Activated B cell treated with CpG ODN at 0.5 μM for 24 hours (primary cell): ENCODE measurements at regions not wholly inside any gene's neighbourhood (a gene's known extent, or its start where the extent isn't known, plus 50 kb on each side); places are given as distances from the start of the nearest gene placed in this dataset.

Experiments used
- ATAC-seq: fragments of 200-7000 bp; cut with Tn5 transposase; one replicate; pipeline ENCODE4 v1.10.0; 2021; ENCODE audit warnings: low read depth, mild to moderate bottlenecking, moderate library complexity
- CTCF ChIA-PET: fragments of 350-600 bp; sonication (Branson Sonifier 250); formaldehyde crosslinking; loops from one replicate; lab custom pipeline; 2021; ENCODE audit warnings: antibody characterized with exemption; lab: Charles Lee
- POLR2A ChIA-PET: fragments of 350-600 bp; sonication (Branson Sonifier 250); formaldehyde crosslinking; loops from one replicate; lab custom pipeline; 2021; ENCODE audit warnings: antibody characterized with exemption; lab: Charles Lee
- DNase-seq: peaks from one replicate; pipeline ENCODE4 v3.0.0; 2022
- H3K27ac Mint-ChIP-seq: one replicate; pipeline ENCODE4 v1.8.0; 2020; ENCODE audit warnings: mixed read lengths
- H3K27me3 Mint-ChIP-seq: one replicate; pipeline ENCODE4 v1.8.0; 2021; ENCODE audit warnings: mixed read lengths
- H3K36me3 Mint-ChIP-seq: one replicate; pipeline ENCODE4 v1.8.0; 2021; ENCODE audit warnings: low read depth, mixed read lengths
- H3K4me1 Mint-ChIP-seq: one replicate; pipeline ENCODE4 v1.8.0; 2021; ENCODE audit warnings: mixed read lengths
- H3K4me3 Mint-ChIP-seq: one replicate; pipeline ENCODE4 v1.8.0; 2020; ENCODE audit warnings: mild to moderate bottlenecking, mixed read lengths
- H3K9me3 Mint-ChIP-seq: one replicate; pipeline ENCODE4 v1.8.0; 2020; ENCODE audit warnings: mixed read lengths
- CTCF ChIP-seq: fragments of 200-600 bp; IDR thresholded peaks from one replicate; pipeline ENCODE4 v1.8.0; 2022; ENCODE audit warnings: antibody characterized with exemption, mild to moderate bottlenecking
- intact Hi-C: fragments of 100-400 bp; cut with micrococcal nuclease; formaldehyde crosslinking; loops from one replicate; pipeline ENCODE4 v1.15.1; 2024

- no peak overlapping the region for H3K27ac Mint-ChIP-seq
- no peak for TF ChIP-seq CTCF
- intact Hi-C loops: no loop called here
- H3K9me3 Mint-ChIP-seq: no peaks in the 10 kb centered on the region
- H3K4me3 Mint-ChIP-seq: no peak overlapping the region
- H3K36me3 Mint-ChIP-seq: no peaks in the 10 kb centered on the region
- DNase-seq (no peak), ATAC-seq (no peak)
- H3K27me3 Mint-ChIP-seq: peaks cover 3% of the 10 kb centered on the region
- POLR2A ChIA-PET: no interaction called here
- peaks cover 3% of the 10 kb centered on the region for H3K4me1 Mint-ChIP-seq
- CTCF ChIA-PET: no interaction called here
These were observed 170.2 kb downstream of the UTP18 start for GRCh38 chr17:51430591-51430990.

- intact Hi-C loops: no loop called here
- ChIA-PET CTCF (no interaction called here), POLR2A (no interaction called here)
- peaks cover 5% of the 10 kb centered on the region for H3K27me3 Mint-ChIP-seq
- TF ChIP-seq CTCF: no peak
- no peaks in the 10 kb centered on the region for H3K4me1 Mint-ChIP-seq
- no peak overlapping the region for H3K4me3 Mint-ChIP-seq
- no peak for DNase-seq
- H3K36me3 Mint-ChIP-seq: no peaks in the 10 kb centered on the region
- no peak overlapping the region for H3K27ac Mint-ChIP-seq
- no peak for ATAC-seq
- H3K9me3 Mint-ChIP-seq: no peaks in the 10 kb centered on the region
These were observed 174.3 kb downstream of the UTP18 start for GRCh38 chr17:51434434-51435170.

GRCh38 chr17:51435171-51435552 is 174.8 kb downstream of the UTP18 start:
- intact Hi-C loops: no loop called here
- Mint-ChIP-seq H3K4me1 (no peaks in the 10 kb centered on the region), H3K36me3 (no peaks in the 10 kb centered on the region), H3K27ac (no peak overlapping the region), H3K9me3 (no peaks in the 10 kb centered on the region), H3K4me3 (no peak overlapping the region), H3K27me3 (peaks cover 5% of the 10 kb centered on the region)
- DNase-seq (no peak), ATAC-seq (no peak)
- no peak for TF ChIP-seq CTCF
- POLR2A ChIA-PET: no interaction called here
- CTCF ChIA-PET: no interaction called here

GRCh38 chr17:51435641-51436091 is 175.3 kb downstream of the UTP18 start:
- Mint-ChIP-seq H3K27me3 (peaks cover 7% of the 10 kb centered on the region), H3K36me3 (no peaks in the 10 kb centered on the region), H3K27ac (no peak overlapping the region), H3K4me3 (no peak overlapping the region), H3K9me3 (no peaks in the 10 kb centered on the region), H3K4me1 (no peaks in the 10 kb centered on the region)
- ATAC-seq (no peak), DNase-seq (no peak)
- CTCF ChIA-PET: no interaction called here
- POLR2A ChIA-PET: no interaction called here
- TF ChIP-seq CTCF: no peak
- intact Hi-C loops: no loop called here

GRCh38 chr17:51439395-51440229 is 179.3 kb downstream of the UTP18 start:
- Mint-ChIP-seq H3K27me3 (peaks cover 4% of the 10 kb centered on the region), H3K4me1 (no peaks in the 10 kb centered on the region), H3K4me3 (no peak overlapping the region), H3K27ac (no peak overlapping the region), H3K9me3 (no peaks in the 10 kb centered on the region), H3K36me3 (no peaks in the 10 kb centered on the region)
- DNase-seq: no peak
- CTCF ChIA-PET: no interaction called here
- no peak for TF ChIP-seq CTCF
- no peak for ATAC-seq
- intact Hi-C loops: no loop called here
- POLR2A ChIA-PET: no interaction called here
